H1 (cell line): ENCODE measurements at regions not wholly inside any gene's neighbourhood (a gene's known extent, or its start where the extent isn't known, plus 50 kb on each side); places are given as distances from the start of the nearest gene placed in this dataset.

ENCODE experiments used
- HDAC2 ChIP-seq, 2 experiments: fragments of 300-600 bp in 1 of 2; sonication (generic) in 1 of 2; IDR thresholded peaks; 2 replicates each; pipeline ENCODE4 v1.6.1; 2011 to 2012; ENCODE audit warnings: low read depth in 2 of 2, low read length in 2 of 2, mild to moderate bottlenecking in 2 of 2, moderate library complexity in 2 of 2, borderline replicate concordance in 1 of 2, inconsistent platforms in 1 of 2

DNA sequence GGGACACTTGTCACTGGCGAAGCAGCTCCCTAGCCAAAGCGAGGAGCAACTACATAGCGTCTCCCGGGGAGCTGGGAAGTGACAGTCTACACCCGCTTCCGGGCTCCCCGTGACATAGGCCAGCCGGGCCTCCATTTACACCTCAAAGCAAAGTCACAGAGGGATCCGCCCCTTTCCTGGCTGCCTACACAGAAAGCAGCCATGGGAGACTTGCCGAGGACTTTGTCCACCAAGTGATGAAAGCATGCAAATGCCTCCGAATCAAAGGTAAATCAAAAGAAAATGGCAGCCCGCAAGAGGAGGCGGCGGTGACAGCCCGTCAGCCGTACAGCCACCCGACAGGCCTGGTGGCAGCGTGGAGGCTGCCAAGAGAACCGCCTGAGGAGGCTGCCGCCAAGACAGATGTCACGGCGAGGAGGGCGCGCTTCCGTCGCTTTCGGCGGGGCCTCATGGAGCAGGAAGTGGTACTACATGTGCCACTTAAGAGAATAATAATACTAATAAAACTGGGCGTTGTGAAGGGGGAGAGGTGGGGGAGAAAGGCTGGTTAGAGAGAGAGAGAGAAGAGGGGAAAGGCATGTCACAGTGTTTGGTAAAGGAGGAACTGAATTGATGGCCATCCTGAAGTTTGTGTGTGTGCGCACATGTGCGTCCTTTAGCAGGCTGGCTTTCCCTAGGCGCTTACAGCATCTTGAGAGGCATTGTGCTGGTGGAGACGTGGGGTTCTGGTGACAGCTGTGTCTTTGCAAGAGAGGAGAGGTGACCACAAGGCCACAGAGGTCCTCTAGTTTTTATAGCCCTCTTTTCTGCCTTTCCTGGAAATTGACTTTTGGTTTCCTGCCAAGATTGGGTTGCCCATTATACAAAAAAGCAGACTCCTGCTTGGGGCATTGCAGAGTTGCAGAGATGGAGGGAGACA, 661.7 kb downstream of the VRK1 start (continued):
- TF ChIP-seq HDAC2 (IDR thresholded peaks at IDR 0.05; ENCODE audit: borderline replicate concordance in 1 of 2, low read depth in 2 of 2, low read length in 2 of 2): peak in 1 of 2 experiments; percentile 48; a peak in 1 of 4 replicates
